ENCODE measurements at regions not wholly inside any gene's neighbourhood (a gene's known extent, or its start where the extent isn't known, plus 50 kb on each side); places are given as distances from the start of the nearest gene placed in this dataset.

DNA sequence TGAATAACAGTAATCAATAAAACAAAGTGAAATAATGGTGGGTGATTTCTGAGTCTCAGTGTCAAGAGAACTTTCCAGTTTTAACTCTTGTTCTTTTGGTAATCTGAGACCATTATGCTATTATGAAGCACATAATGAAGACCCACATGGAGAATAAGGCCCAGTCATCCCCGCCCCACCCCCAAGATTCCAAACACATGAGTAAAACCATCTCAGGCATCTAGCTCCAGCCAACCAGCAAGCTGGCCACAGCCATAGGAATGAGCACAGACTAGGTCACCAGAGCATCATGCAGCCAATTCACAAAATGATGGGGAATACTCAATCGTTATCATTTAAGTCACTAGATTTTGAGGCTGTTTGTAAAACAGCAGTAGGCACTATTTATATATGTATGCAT is 1769.0 kb upstream of the PCDH20 start:
- Histone ChIP-seq H3K4me1 (ENCODE audit: control insufficient read depth, insufficient read depth, low read length) (peaks cover 5% of the 10 kb centered on the region; the same call in 1 of the 2 replicates), H3K4me3 (ENCODE audit: low read depth, low read length) (no peak overlapping the region), H3K27me3 (ENCODE audit: control insufficient read depth, insufficient read depth, low read length) (no peaks in the 10 kb centered on the region), H3K27ac (ENCODE audit: low read depth, low read length) (peak overlapping the region; percentile 58), H3K9me3 (ENCODE audit: control insufficient read depth, insufficient read depth, low read length) (no peaks in the 10 kb centered on the region; the same call in 1 of the 2 replicates), H3K9ac (ENCODE audit: low read depth, low read length) (no peak overlapping the region), H3K36me3 (ENCODE audit: control insufficient read depth, insufficient read depth, low read length) (no peaks in the 10 kb centered on the region)

DNA sequence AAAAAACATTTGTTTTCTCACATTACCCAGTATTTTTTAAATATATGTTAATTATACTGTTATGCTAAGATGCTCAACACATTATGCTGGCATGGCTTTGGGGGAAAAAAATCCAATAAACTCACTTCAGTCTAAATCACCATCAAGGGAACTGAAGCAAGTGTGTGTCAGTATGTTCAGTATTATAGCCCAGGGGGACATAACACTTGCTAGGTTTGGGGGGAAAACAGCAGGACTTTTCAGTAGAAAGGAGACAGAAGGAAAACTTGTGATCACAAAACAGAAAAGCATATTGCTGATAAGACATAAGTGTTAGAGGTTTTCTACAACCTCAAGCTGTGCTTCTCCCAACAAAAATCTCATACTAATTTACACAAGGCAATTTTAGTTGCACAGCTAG is 1759.9 kb upstream of the PCDH20 start:
- H3K27ac ChIP-seq (ENCODE audit: low read depth, low read length) = no peak overlapping the region
- no peaks in the 10 kb centered on the region; the same call in 1 of the 2 replicates for H3K9me3 ChIP-seq (ENCODE audit: control insufficient read depth, insufficient read depth, low read length)
- H3K27me3 ChIP-seq (ENCODE audit: control insufficient read depth, insufficient read depth, low read length) = no peaks in the 10 kb centered on the region
- no peaks in the 10 kb centered on the region for H3K36me3 ChIP-seq (ENCODE audit: control insufficient read depth, insufficient read depth, low read length)
- H3K4me1 ChIP-seq (ENCODE audit: control insufficient read depth, insufficient read depth, low read length) = peaks cover 16% of the 10 kb centered on the region; the same call in 1 of the 2 replicates
- H3K4me3 ChIP-seq (ENCODE audit: low read depth, low read length) = no peak overlapping the region
- H3K9ac ChIP-seq (ENCODE audit: low read depth, low read length) = no peak overlapping the region

DNA sequence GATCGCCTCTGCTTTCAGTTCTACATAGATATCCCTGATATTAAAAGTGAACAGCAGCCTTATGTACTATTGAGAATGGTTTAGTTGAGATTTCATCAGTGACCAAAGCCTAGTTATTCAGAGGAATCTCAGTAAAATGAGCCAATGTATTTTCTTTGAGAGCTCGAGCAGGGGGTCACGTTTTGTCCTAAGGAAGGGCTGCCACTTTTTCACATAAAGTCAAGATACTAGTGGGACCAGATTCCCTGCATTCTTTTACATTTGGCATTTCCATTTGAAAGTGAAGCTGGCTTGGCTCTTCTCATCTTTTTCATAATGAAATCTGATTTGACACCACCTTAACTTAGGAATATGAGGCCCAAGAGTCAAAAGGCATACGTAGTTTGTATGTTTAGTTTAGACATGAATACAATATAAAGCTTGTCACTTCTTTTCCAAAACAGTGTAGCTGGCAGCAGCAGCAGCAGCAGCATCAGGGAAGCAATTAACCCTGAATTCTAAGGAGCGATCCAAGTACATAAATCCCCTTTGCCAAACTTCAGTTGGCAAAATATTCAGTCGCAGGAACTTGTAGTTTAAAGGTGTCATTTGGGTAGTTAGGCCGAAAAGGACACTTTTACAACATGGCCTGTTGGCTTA is 1752.2 kb upstream of the PCDH20 start:
- peak overlapping the region; percentile 52; the same call in 1 of the 2 replicates for H3K9ac ChIP-seq (ENCODE audit: low read depth, low read length)
- H3K27me3 ChIP-seq (ENCODE audit: control insufficient read depth, insufficient read depth, low read length) = no peaks in the 10 kb centered on the region
- no peaks in the 10 kb centered on the region for H3K9me3 ChIP-seq (ENCODE audit: control insufficient read depth, insufficient read depth, low read length)
- H3K27ac ChIP-seq (ENCODE audit: low read depth, low read length) = peak overlapping the region; percentile 70
- H3K4me3 ChIP-seq (ENCODE audit: low read depth, low read length) = peak overlapping the region; percentile 13
- peaks cover 22% of the 10 kb centered on the region for H3K4me1 ChIP-seq (ENCODE audit: control insufficient read depth, insufficient read depth, low read length)
- no peaks in the 10 kb centered on the region for H3K36me3 ChIP-seq (ENCODE audit: control insufficient read depth, insufficient read depth, low read length)

DNA sequence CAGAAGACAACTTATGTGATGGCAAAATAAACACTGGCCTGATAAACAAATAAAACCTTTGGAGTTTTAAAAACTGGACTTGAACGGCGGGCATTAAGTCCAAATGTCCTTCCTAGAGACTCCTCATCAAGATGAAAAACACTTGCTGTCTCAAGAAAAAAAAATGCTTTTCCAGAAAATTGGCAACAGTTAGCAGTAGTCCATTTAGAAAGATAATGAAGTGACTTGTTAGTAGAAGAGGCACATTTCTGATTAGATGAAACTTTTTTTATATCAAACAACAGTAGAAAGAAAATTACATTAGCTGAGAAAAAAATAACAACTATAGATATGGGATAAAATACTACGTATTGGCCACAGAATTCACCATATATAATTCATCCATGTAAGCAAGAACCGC is 1750.7 kb upstream of the PCDH20 start:
- H3K27me3 ChIP-seq (ENCODE audit: control insufficient read depth, insufficient read depth, low read length) = no peaks in the 10 kb centered on the region
- H3K4me3 ChIP-seq (ENCODE audit: low read depth, low read length) = no peak overlapping the region
- H3K4me1 ChIP-seq (ENCODE audit: control insufficient read depth, insufficient read depth, low read length) = peaks cover 22% of the 10 kb centered on the region
- H3K9me3 ChIP-seq (ENCODE audit: control insufficient read depth, insufficient read depth, low read length) = no peaks in the 10 kb centered on the region
- no peak overlapping the region for H3K27ac ChIP-seq (ENCODE audit: low read depth, low read length)
- no peaks in the 10 kb centered on the region for H3K36me3 ChIP-seq (ENCODE audit: control insufficient read depth, insufficient read depth, low read length)
- no peak overlapping the region for H3K9ac ChIP-seq (ENCODE audit: low read depth, low read length)

DNA sequence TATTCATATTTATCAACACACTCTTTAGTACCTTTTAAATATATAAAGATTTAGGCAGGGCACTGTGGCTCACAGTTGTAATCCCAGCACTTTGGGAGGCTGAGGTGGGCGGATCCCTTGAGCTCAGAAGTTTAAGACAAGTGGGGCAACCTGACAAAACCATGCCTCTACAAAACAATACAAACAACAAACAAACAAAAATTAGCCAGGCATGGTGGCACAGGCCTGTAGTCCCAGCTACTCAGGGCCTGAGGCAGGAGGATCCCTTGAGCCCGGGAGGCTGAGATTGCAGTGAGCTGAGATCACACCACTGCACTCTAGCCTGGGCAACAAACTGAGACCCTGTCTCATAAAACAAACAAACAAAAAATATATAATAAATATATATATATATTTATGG is 1748.3 kb upstream of the PCDH20 start:
- Histone ChIP-seq H3K4me1 (ENCODE audit: control insufficient read depth, insufficient read depth, low read length) (peaks cover 20% of the 10 kb centered on the region), H3K27me3 (ENCODE audit: control insufficient read depth, insufficient read depth, low read length) (no peaks in the 10 kb centered on the region), H3K9ac (ENCODE audit: low read depth, low read length) (no peak overlapping the region), H3K9me3 (ENCODE audit: control insufficient read depth, insufficient read depth, low read length) (no peaks in the 10 kb centered on the region), H3K4me3 (ENCODE audit: low read depth, low read length) (no peak overlapping the region), H3K27ac (ENCODE audit: low read depth, low read length) (no peak overlapping the region), H3K36me3 (ENCODE audit: control insufficient read depth, insufficient read depth, low read length) (no peaks in the 10 kb centered on the region)

DNA sequence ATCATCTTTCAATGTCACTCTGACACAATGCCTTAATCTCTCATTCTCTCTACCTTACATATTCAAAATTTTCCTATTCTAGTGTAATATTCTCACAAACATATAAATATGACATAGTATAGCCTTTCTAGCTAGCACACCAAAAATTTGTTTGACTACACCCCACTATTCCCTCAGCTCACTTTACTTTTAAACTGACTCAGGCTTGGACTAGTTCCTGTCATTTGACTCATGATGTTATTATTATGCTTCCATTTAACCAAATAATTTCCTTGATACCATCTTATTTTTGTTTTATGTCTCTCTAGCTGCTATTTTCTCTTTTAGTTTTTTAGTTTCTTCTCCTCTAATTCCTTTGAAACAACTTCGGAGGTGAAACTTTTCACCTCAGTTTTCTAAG is 1745.6 kb upstream of the PCDH20 start:
- no peaks in the 10 kb centered on the region for H3K9me3 ChIP-seq (ENCODE audit: control insufficient read depth, insufficient read depth, low read length)
- no peaks in the 10 kb centered on the region for H3K36me3 ChIP-seq (ENCODE audit: control insufficient read depth, insufficient read depth, low read length)
- no peak overlapping the region for H3K27ac ChIP-seq (ENCODE audit: low read depth, low read length)
- H3K4me1 ChIP-seq (ENCODE audit: control insufficient read depth, insufficient read depth, low read length) = no peaks in the 10 kb centered on the region
- H3K9ac ChIP-seq (ENCODE audit: low read depth, low read length) = no peak overlapping the region
- H3K4me3 ChIP-seq (ENCODE audit: low read depth, low read length) = no peak overlapping the region
- no peaks in the 10 kb centered on the region for H3K27me3 ChIP-seq (ENCODE audit: control insufficient read depth, insufficient read depth, low read length)

DNA sequence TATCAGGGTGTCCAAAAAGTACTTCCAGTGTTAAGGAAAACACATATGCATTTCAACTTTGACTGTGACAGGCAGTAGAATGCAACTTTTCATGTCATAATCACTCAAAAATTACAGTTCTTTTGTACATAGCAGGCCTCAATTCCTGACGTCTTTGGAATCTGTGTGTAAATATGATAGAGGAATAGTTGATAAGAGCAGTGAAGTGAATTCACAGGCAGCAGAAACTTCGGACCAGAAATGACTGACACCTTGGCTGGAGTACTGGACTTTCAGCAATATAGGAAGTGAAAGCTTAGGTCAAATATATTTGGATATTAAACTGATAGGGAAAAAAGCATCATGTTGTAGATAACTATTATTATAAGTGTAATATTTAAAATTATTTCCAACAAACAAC is 1741.2 kb upstream of the PCDH20 start:
- no peak overlapping the region for H3K27ac ChIP-seq (ENCODE audit: low read depth, low read length)
- H3K4me3 ChIP-seq (ENCODE audit: low read depth, low read length) = no peak overlapping the region
- H3K27me3 ChIP-seq (ENCODE audit: control insufficient read depth, insufficient read depth, low read length) = no peaks in the 10 kb centered on the region
- H3K9me3 ChIP-seq (ENCODE audit: control insufficient read depth, insufficient read depth, low read length) = no peaks in the 10 kb centered on the region
- H3K4me1 ChIP-seq (ENCODE audit: control insufficient read depth, insufficient read depth, low read length) = no peaks in the 10 kb centered on the region
- H3K36me3 ChIP-seq (ENCODE audit: control insufficient read depth, insufficient read depth, low read length) = no peaks in the 10 kb centered on the region
- no peak overlapping the region for H3K9ac ChIP-seq (ENCODE audit: low read depth, low read length)

DNA sequence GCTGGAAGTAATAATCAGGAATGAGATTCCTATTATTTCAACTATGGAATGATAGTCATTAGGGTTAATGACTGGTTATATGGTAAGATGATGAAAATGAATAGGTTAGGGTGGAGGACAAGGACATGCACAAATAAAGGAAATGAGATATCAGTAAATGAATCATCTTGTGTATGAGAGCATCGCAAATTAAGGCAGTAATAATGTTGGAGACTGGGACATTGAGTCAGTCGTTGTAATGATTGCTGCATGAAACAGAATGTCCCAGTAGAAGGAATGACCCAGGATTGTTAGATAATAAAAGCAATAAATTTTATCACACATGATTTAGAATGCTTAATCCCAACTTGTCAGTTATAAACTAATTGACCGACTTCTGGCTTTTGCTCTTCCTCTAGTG is 1733.7 kb upstream of the PCDH20 start:
- no peaks in the 10 kb centered on the region for H3K4me1 ChIP-seq (ENCODE audit: control insufficient read depth, insufficient read depth, low read length)
- H3K27me3 ChIP-seq (ENCODE audit: control insufficient read depth, insufficient read depth, low read length) = no peaks in the 10 kb centered on the region
- peaks cover 7% of the 10 kb centered on the region; the same call in 1 of the 2 replicates for H3K9me3 ChIP-seq (ENCODE audit: control insufficient read depth, insufficient read depth, low read length)
- no peak overlapping the region for H3K27ac ChIP-seq (ENCODE audit: low read depth, low read length)
- H3K36me3 ChIP-seq (ENCODE audit: control insufficient read depth, insufficient read depth, low read length) = no peaks in the 10 kb centered on the region
- H3K9ac ChIP-seq (ENCODE audit: low read depth, low read length) = no peak overlapping the region
- H3K4me3 ChIP-seq (ENCODE audit: low read depth, low read length) = no peak overlapping the region

DNA sequence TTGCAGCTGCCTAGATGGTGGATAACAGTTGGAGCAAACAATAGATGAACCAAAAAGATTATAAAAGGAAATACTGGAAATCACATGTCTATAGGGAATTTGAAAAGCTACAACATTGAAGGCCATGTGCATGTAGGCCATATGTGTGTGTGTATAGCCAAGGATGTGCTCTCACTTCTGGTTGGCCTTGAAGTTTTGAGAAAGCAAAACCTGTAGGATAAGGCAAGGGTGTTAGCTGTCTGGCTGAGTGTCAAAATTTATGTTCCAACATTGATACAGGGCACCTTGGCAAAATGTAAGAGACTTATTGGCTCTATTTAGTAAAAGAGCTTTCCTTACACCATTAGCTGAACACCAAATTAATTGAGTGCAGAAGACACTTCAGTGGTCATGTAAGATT is 1723.6 kb upstream of the PCDH20 start:
- no peaks in the 10 kb centered on the region for H3K27me3 ChIP-seq (ENCODE audit: control insufficient read depth, insufficient read depth, low read length)
- no peaks in the 10 kb centered on the region for H3K4me1 ChIP-seq (ENCODE audit: control insufficient read depth, insufficient read depth, low read length)
- H3K36me3 ChIP-seq (ENCODE audit: control insufficient read depth, insufficient read depth, low read length) = no peaks in the 10 kb centered on the region
- H3K9me3 ChIP-seq (ENCODE audit: control insufficient read depth, insufficient read depth, low read length) = no peaks in the 10 kb centered on the region
- H3K4me3 ChIP-seq (ENCODE audit: low read depth, low read length) = no peak overlapping the region
- no peak overlapping the region for H3K9ac ChIP-seq (ENCODE audit: low read depth, low read length)
- H3K27ac ChIP-seq (ENCODE audit: low read depth, low read length) = no peak overlapping the region

DNA sequence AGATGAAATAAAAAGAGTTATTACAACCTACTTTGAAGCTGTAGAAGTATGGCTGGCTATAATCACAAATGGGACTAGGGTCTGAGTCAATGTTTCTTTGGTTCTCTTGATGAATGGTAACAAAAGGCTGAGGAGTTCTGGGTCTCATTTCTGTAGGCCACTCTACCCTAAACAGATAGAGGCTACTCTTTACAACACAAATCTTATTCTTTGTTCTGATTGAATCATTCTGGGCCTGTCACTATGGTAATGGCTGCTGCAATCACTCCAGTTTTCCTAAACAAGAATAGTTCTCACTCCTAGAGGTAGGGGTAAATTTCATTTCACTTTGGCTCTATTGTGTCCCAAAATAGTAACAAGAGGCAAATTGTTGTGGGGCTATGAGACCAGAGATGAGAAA is 1714.3 kb upstream of the PCDH20 start:
- H3K27ac ChIP-seq (ENCODE audit: low read depth, low read length) = no peak overlapping the region
- H3K4me3 ChIP-seq (ENCODE audit: low read depth, low read length) = no peak overlapping the region
- H3K4me1 ChIP-seq (ENCODE audit: control insufficient read depth, insufficient read depth, low read length) = peaks cover 19% of the 10 kb centered on the region
- no peaks in the 10 kb centered on the region for H3K9me3 ChIP-seq (ENCODE audit: control insufficient read depth, insufficient read depth, low read length)
- H3K36me3 ChIP-seq (ENCODE audit: control insufficient read depth, insufficient read depth, low read length) = no peaks in the 10 kb centered on the region
- no peak overlapping the region for H3K9ac ChIP-seq (ENCODE audit: low read depth, low read length)
- no peaks in the 10 kb centered on the region for H3K27me3 ChIP-seq (ENCODE audit: control insufficient read depth, insufficient read depth, low read length)

DNA sequence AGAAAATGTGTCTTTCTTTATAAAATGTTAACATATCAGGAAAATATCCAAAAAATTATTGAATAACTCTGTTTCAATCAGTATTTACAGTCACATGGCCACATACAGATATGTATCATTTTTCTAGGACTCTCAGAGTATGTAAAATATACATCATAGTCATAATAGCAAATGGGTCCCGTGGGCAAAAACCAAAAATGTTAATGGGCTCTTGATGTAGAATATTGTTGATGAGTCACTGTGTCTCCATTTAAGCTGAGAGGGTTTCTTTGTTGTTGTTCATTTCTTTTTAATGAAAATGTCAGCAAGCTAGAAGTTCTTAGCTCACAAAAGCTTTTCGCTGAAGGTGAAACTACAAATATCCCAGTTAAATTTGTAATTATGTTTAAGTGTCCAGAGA is 1713.1 kb upstream of the PCDH20 start:
- no peaks in the 10 kb centered on the region for H3K9me3 ChIP-seq (ENCODE audit: control insufficient read depth, insufficient read depth, low read length)
- H3K36me3 ChIP-seq (ENCODE audit: control insufficient read depth, insufficient read depth, low read length) = no peaks in the 10 kb centered on the region
- H3K27ac ChIP-seq (ENCODE audit: low read depth, low read length) = no peak overlapping the region
- H3K4me3 ChIP-seq (ENCODE audit: low read depth, low read length) = no peak overlapping the region
- H3K4me1 ChIP-seq (ENCODE audit: control insufficient read depth, insufficient read depth, low read length) = peaks cover 19% of the 10 kb centered on the region
- no peaks in the 10 kb centered on the region for H3K27me3 ChIP-seq (ENCODE audit: control insufficient read depth, insufficient read depth, low read length)
- no peak overlapping the region for H3K9ac ChIP-seq (ENCODE audit: low read depth, low read length)
